Ovary (tissue), 7 donors: ENCODE measurements at regions not wholly inside any gene's neighbourhood (a gene's known extent, or its start where the extent isn't known, plus 50 kb on each side); places are given as distances from the start of the nearest gene placed in this dataset.

Source experiments
- DNase-seq, 5 donors: peaks; one replicate each; pipeline ENCODE4 v3.0.0-alpha.2; 2019 to 2020
- H3K27ac ChIP-seq, 2 donors: fragments of 200-600 bp; one replicate each; pipeline versions ENCODE4 v1.5.1 to v1.8.0; 2019 to 2022
- H3K27me3 ChIP-seq: fragments of 200-600 bp; one replicate; pipeline ENCODE4 v1.8.0; 2022
- H3K36me3 ChIP-seq: fragments of 200-600 bp; sonication (generic); one replicate; pipeline ENCODE4 v1.5.1; 2019
- H3K4me1 ChIP-seq: one replicate; pipeline ENCODE4 v1.8.1; 2013; ENCODE audit warnings: mild to moderate bottlenecking, moderate library complexity; ENCODE audit not compliant: insufficient read depth
- H3K4me3 ChIP-seq: fragments of 200-600 bp; sonication (generic); one replicate; pipeline ENCODE4 v1.5.1; 2017
- H3K9me3 ChIP-seq, 2 donors: fragments of 200-600 bp in 1 of 2; sonication (generic) in 1 of 2; one replicate each; pipeline versions ENCODE4 v1.5.1 to v1.8.1; 2013 to 2019; ENCODE audit warnings: mild to moderate bottlenecking in 1 of 2, moderate library complexity in 1 of 2
- CTCF ChIP-seq, 3 donors: fragments of 450-650 bp in 2 of 3; fragments of 200-600 bp in 1 of 3; IDR thresholded peaks; one replicate each; pipeline versions ENCODE4 v1.5.1 to v1.8.0; 2016 to 2022; ENCODE audit warnings: antibody characterized with exemption in 3 of 3, mild to moderate bottlenecking in 1 of 3
- EP300 ChIP-seq: sonication (generic); formaldehyde crosslinking; IDR thresholded peaks from one replicate; pipeline ENCODE4 v1.6.1; 2017; ENCODE audit warnings: antibody characterized with exemption
- POLR2A ChIP-seq: fragments of 450-650 bp; IDR thresholded peaks from one replicate; pipeline ENCODE4 v1.6.1; 2017; ENCODE audit warnings: antibody characterized with exemption, mild to moderate bottlenecking, moderate library complexity
- WGBS, 3 donors: extraction: QIAGEN DNeasy Blood & Tissue Kit in 1 of 3; methylation state at CpG; one replicate each; pipeline versions ENCODE4 v1.1.5 to v1.1.7; 2013 to 2017; 5-methylcytosine and 5-hydroxymethylcytosine counted together
- intact Hi-C, 4 donors: fragments of 100-400 bp; cut with DNase I; formaldehyde crosslinking; loops; one replicate each; pipeline versions ENCODE4 v1.11.0 to v1.15.1; 2022 to 2023
- donor health status: DM: no; HTN: no; CAD: no; lungs with moderate emphysema.
- donor health status: DM: no; HTN: no; CAD: no.
- donor health status: Bipolar disorder and iron deficiency.
- donor health status: DM: no; HTN: no; CAD: no.
- donor health status: DM: yes; HTN: yes; CAD: no.

GRCh38 chrX:20664131-20664530 lies 397.4 kb upstream of the RPS6KA3 start:
- WGBS, 3 donors, result 39 to 44% (median 42%) methylated on average over 2 of the region's 2 CpGs
- no peak overlapping the region for H3K4me3 ChIP-seq
- no peaks in the 10 kb centered on the region for H3K36me3 ChIP-seq
- H3K4me1 ChIP-seq, result no peaks in the 10 kb centered on the region
- intact Hi-C loops, result no loop called here
- no peak for DNase-seq
- H3K27ac ChIP-seq, result no peak overlapping the region
- TF ChIP-seq CTCF (IDR thresholded peaks at IDR 0.05), result no peak
- TF ChIP-seq POLR2A, result no peak
- no peak for TF ChIP-seq EP300
- no peaks in the 10 kb centered on the region for H3K9me3 ChIP-seq
- H3K27me3 ChIP-seq, result no peaks in the 10 kb centered on the region

GRCh38 chrX:20663336-20663735 lies 396.6 kb upstream of the RPS6KA3 start:
- 61 to 78% (median 75%) methylated on average over 2 of the region's 2 CpGs for WGBS, 3 donors
- Histone ChIP-seq H3K4me1 (no peaks in the 10 kb centered on the region), H3K36me3 (no peaks in the 10 kb centered on the region), H3K27ac (no peak overlapping the region), H3K27me3 (no peaks in the 10 kb centered on the region), H3K4me3 (no peak overlapping the region), H3K9me3 (no peaks in the 10 kb centered on the region)
- DNase-seq, result no peak
- intact Hi-C loops, result no loop called here
- TF ChIP-seq CTCF (IDR thresholded peaks at IDR 0.05), result no peak
- TF ChIP-seq POLR2A, result no peak
- no peak for TF ChIP-seq EP300

- Histone ChIP-seq H3K27me3 (no peaks in the 10 kb centered on the region), H3K4me1 (no peaks in the 10 kb centered on the region), H3K27ac (no peak overlapping the region), H3K4me3 (no peak overlapping the region), H3K36me3 (no peaks in the 10 kb centered on the region), H3K9me3 (no peaks in the 10 kb centered on the region)
- WGBS, 3 donors, result 50 to 69% (median 55%) methylated on average over 1 of the region's 1 CpG
- intact Hi-C loops, result no loop called here
- TF ChIP-seq EP300 (no peak), POLR2A (no peak), CTCF (IDR thresholded peaks at IDR 0.05) (no peak)
- DNase-seq, result no peak
These were observed 390.0 kb upstream of the RPS6KA3 start for GRCh38 chrX:20656721-20657120.

- no peaks in the 10 kb centered on the region for H3K27me3 ChIP-seq
- no peaks in the 10 kb centered on the region for H3K9me3 ChIP-seq
- WGBS, 3 donors, result 50 to 65% (median 62%) methylated on average over 1 of the region's 1 CpG
- intact Hi-C loops, result no loop called here
- H3K4me3 ChIP-seq, result no peak overlapping the region
- no peaks in the 10 kb centered on the region for H3K4me1 ChIP-seq
- H3K27ac ChIP-seq, result no peak overlapping the region
- no peaks in the 10 kb centered on the region for H3K36me3 ChIP-seq
- no peak for DNase-seq
- no peak for TF ChIP-seq POLR2A
- no peak for TF ChIP-seq CTCF (IDR thresholded peaks at IDR 0.05)
- TF ChIP-seq EP300, result no peak
These were observed 387.9 kb upstream of the RPS6KA3 start for GRCh38 chrX:20654596-20655106.

- Histone ChIP-seq H3K9me3 (no peaks in the 10 kb centered on the region), H3K27ac (no peak overlapping the region), H3K36me3 (no peaks in the 10 kb centered on the region), H3K27me3 (no peaks in the 10 kb centered on the region), H3K4me3 (no peak overlapping the region), H3K4me1 (no peaks in the 10 kb centered on the region)
- intact Hi-C loops, result no loop called here
- TF ChIP-seq EP300 (no peak), POLR2A (no peak), CTCF (IDR thresholded peaks at IDR 0.05) (no peak)
- DNase-seq, result no peak
These were observed 386.4 kb upstream of the RPS6KA3 start for GRCh38 chrX:20653070-20653469.
